IPS-NIHi7 (cell line): ENCODE measurements at regions not wholly inside any gene's neighbourhood (a gene's known extent, or its start where the extent isn't known, plus 50 kb on each side); places are given as distances from the start of the nearest gene placed in this dataset.

ENCODE experiments used
- DNase-seq: peaks from one replicate; pipeline ENCODE4 v3.0.0; 2012; ENCODE audit warnings: mixed read lengths; ENCODE audit errors: extremely low spot score

DNA sequence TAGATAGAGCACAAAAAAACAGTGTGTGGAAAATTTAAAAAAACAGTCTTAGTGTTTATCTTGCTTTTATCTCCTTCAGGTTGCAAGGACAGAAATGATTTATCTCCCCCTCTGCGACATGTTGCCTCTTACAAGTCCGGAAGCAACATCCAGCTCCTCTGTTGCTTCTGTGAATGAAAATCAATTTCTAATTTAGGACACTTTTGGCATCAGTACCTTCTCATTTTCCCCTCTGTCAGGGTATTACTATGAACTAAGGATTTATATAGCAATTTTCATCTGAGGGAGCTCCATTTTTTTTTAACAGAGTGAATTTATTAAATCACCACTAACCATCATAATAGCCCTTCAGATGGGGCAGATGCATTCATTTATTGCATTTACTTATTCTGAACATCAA lies 116.6 kb upstream of the PLXNC1 start:
- no peak for DNase-seq

DNA sequence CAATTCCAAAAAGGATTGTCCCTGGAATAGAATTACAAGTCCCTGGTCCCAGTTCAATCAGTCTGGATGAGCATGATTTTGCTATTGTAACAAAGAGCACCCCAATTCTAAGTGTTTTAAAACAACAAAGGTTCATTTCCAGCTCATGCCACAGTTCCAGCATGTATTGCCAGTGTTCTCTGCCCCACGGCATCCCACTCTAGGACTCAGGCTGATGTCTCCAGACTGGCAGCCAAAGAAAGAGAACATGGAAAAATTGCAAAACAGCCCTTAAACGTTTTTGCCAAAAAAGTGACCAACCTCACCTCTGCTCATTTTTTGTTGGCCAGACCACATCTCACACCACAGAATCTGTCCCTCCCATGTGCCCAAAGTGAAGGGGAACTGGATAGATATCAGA lies 116.0 kb upstream of the PLXNC1 start:
- DNase-seq, result no peak

DNA sequence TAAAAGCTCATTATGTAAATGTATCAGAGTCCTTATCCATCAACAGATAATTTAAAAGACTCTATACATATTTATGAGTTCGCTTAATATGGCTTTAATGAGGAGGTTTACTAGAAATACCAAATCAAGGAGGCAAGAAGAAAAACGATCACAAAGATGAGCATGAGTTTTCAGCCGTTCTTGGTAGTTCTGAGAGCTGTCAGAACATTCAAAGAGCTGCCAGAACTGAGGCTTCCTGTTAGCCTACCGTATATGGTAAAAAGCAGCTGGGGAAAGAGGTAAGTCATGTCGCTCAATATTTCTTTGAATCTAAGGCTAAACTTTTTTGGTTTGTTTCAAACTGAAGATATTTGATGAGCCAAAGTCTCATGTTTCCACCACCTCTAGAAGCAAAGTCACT lies 115.3 kb upstream of the PLXNC1 start:
- DNase-seq, result no peak

DNA sequence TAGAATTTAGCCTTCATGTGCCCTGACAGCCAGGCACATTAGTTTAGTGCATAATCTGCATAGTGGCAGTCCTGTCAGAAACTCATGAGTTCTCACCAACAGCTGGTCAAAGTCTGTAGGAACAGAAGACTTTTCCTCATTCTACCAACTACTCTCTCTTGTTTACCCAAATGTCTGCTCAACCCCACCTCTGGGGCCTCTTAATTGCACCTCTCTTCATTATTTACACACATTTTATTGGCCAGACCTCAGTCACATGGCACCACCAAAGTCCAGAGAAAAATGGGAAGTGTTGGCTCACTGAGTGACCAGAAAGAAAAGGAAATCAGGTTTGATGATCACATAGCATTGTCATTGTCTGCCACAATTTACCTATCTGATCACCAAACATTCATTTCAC lies 114.6 kb upstream of the PLXNC1 start:
- no peak for DNase-seq

DNA sequence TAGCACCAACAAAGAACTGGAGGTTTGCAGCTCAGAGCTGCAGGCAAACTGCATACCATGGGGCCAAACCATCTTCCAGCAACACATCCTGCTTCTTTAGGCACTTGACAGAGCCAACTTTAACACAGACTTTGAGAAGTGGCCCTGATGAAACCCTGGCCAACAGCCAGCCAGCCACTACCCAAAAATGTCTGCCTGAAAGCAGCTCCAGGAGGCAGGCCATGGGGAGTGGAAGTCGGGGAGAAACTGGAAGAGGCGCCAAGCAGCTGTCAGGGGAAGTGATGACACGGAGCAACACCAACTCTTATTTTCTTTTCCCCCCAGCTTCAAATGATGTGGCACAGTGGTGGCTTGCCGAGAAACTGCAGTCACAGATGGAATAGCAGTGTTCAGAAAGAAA lies 110.9 kb upstream of the PLXNC1 start:
- DNase-seq, result no peak

DNA sequence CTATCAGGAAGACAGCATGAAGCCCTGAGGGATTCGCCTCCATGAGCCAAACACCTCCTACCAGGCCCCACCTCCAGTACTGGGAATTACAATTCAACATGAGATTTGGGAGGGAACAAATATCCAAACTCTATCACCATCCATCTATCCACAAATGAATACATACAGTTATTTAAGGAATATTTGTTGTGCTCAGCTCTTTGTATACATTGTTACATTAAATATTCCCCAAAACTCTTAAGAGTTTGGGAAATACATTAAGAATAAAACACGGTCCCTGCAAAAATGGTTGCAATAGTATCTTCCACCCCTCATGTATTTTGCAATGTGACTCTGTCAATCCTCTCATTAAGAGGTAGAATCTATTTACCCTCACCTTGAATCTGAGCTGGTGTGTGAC lies 109.8 kb upstream of the PLXNC1 start:
- no peak for DNase-seq

DNA sequence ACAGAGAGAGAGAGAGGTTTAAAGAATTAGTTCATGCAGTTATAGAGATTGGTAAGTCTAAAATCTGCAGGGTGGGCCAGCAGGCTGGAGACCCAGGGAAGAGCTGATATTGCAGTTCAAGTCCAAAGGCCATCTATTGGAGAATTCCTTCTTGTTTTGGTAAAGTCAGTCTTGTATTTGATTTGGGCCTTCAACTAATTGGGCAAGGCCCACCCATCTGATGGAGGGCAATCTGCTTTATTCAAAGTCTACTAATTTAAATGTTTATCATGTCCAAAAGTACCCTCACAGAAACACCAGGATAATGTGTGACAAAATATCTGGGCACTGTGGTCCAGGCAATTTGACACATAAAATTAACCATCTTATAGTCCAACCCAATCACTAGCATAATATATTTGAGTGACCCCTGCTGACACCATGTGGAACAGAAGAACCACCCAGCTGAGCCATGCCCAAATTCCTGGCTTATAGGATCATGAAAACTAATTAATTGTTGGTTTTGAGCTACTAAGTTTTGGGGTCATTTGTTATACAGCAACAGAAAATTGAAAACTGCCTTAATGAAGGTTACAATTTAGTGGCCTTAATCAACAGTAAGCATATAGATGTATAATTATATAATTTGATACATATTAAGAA lies 109.1 kb upstream of the PLXNC1 start:
- DNase-seq, result no peak

DNA sequence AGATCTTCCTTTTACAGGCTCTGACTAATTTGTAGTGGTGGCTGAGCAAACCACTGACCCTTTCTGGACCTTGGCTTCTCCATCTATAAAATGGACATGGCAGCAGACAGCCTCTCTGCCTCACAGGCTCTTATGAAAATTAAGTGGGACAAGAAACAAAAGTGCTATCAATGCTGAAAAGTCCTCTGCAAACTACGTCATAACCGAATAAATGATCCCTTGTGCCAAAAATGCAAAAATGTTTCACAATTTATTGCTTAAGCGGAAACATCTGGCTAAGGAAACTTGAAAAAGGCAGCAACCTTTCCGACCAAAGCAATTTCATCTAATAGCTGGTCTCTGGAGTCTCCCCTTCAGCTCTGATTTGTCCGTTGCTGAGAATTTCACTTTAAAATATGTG lies 108.5 kb upstream of the PLXNC1 start:
- DNase-seq, result no peak

DNA sequence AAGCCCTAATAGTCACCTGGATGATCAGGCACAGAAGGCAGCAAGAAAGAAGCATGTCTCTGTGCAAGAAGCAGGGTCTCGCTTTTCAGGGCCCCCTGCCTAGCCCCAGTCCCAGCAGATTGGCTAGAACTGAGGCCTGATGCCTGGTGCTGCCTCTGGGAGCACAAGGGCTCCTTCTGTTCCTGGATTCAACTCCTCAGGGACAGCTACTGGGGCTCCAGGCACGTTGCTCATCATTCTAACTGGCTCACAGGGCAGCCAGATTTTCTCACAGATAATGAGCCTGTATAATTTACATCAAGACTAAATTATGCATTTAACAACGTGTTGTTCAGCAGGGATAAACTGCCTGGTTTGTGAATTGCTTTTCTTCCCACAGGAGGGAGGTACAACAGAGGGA lies 106.5 kb upstream of the PLXNC1 start:
- DNase-seq, result no peak

DNA sequence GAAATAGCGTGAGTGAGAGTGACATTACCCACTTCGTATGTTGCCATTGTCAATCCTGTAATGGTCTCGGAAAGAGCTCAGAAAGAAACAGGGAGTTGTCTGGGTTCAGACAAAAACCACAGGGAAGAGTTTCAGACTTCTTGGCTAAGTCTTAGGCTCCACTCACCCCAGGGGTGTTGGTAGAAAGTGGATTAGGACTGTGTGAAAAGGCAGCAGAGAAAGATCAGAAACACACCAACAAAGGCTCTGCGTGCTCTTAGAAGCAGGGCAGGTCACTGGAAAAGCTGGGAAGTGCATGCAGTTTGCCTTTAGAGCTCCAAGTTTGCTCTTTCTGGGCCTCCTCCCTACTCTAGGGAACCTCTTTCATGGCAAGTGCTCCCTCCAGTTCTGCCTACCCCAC lies 106.1 kb upstream of the PLXNC1 start:
- DNase-seq, result peak; percentile 13

DNA sequence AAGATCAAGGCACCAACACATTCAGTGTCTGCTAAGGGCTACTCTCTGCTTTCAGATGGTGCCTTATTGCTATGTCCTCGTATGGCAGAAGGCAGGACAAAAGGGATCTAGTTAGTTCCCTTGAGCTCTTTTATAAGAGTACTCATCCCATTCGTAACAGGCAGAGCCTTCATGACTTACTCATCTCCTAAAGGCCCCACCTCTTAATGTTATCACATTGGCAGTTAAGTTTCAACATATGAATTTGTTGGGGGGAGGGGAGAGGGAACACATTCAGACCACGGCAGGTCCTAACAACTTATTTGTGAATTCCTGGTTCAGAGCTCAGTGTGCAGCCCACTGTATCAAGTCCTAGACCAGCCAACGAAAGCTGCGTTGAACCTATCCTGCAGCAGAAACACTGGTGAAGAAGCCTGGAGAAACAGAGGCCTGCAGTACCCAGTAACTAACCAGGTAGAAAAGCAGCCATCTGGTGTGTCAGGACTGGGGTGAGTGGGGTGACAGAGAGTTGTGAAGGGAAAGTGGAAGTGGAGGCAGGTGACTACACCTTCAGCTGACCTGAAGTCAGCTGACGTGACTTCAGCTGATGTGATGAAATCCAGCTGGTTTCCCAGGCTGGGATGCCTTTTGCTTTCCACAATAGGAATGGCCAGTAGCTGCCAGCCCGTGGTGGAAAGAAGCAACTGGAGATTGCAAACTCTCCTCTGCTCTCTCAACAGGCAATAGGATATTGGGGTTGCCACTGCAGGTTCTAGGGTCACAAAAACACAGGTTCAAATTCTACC lies 101.6 kb upstream of the PLXNC1 start:
- DNase-seq, result no peak

DNA sequence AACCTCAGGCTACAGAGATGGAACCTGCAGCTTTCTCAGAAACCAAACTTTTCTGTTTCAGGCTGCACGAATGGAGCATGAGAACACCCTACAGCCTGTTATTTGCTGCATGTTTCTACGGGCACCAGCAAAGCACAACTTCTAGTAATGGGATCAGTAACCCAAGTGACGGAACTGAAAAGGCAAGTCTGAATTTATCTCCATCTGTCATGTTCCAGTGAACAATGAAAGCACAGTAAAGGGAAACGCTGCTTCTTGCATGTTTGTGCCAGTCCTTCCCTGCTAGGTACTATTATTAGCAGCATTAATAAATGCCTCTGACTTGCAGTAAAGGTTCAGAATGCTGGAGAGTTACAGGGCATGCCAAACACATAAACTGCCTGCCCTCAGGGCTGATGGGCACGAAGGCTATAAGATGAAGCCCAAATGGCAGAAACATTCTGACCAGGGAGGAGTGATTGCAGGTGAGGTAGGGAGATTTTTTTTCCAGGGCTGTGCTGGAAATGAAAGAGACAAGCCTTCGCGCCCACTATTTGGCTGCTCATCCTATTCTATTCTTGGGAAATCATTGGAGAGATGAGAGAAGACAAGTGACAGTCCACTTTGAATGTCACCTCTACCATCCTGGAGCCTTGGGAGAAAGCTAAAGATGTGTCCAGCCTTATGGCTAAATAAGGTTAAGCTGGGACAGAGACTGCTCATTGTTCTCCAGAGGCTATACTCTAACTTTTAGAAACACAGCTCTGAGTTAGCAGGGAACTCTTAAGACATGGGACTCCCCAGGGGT lies 100.4 kb upstream of the PLXNC1 start:
- no peak for DNase-seq

DNA sequence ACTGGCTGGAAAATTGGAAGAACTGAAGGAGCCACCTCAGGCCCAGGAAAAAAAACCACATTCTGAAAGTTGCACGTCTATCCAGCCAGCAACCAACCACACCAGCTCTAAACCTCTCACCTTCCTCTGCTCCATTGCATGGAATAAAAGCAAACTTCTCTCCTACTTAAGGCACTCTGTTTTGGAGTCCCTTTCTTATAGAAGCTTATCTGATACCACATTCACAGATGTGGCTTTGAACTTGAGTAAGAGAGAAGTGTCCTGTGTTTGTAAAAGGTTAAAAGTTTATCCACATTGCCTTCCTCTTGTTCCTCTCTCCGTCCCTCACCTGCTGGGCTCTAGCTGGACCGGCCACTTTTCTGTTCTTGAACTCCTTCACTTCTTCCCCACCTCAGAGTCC lies 99.6 kb upstream of the PLXNC1 start:
- no peak for DNase-seq

DNA sequence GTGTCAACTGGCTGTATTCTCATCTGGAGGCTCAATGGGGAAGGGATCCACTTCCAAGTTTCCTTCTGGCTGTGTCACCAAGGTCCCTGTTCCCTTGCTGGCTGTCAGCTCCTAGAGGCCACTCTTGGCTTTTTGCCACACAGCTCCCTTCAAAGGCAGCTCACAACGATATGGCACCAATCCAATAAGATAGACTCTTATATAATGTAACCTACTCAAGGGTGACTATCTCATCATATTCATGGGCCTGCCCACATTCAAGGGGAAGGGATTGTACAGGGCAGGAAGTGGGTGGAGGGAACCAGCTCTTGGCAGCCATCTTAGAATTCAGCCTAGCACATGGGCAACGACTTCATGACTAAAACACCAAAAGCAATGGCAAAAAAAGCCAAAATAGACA lies 98.7 kb upstream of the PLXNC1 start:
- no peak for DNase-seq

DNA sequence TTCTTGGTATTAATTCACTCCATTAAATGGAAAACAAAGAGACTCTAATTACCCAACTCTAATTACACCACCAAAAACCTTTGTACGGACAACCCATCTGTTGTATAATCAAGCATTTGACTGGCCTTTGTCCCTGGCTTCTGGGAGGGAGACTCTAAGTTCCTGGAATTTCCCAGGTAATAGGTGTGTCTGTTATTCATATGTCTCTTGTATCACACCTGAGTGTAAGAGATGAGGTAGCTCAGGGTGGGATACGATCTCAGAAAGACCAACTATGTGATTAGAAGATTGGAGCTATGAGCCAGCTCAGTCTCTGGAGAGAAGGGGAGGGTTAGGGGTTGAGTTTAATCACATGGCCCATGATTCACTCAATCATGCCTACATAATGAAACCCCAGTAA lies 94.7 kb upstream of the PLXNC1 start:
- DNase-seq, result no peak

DNA sequence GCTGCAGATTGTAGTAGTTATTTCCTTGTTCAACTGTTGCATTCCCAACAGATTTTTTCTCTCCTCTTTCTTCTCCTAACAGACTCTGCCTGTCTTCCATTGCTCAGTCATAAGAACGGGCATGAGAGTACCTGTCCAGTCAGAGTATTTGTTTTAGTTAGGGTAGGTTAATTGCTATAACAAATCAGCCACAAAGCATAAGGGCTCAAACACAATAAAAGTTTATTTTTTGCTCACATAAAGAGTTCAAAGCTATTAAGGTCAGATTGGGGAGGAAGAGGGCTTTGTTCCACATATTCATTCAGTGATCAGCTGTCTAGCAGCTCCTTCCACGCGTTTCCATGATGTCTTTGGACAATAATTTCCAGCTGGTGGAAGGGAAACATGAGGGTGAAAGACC lies 92.8 kb upstream of the PLXNC1 start:
- DNase-seq, result no peak

DNA sequence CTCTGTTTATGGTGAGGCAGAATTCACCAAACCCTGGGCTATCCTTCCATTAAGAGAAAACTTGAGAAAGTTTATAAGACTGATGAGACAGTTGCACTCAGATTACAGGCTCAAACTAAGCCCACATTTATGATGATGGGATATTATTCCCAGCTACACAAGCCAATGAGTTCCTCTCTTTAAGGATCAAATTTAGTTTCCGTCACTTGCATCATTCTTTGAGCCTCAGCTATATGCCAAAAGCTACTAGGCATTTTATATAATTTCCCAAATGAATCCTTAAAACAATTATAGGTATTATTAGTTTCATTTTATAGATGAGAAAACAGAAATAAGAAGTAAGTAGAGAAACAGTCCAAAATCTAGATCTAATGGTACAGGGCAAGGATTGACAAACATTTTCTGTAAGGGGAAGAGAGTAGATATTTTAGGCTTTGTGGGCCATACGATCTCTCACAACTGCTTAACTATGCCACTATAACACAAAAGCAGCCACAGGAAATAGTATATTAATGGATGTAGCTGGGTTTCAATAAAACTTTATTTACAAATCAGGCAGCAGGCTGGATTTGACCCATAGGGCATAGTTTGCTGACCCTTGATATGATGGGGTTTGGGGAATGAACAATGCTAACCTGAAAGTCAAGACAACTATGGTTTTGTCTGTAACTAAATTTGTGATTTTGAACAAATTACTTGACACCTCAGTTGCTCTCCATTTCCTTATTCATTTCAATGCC lies 91.8 kb upstream of the PLXNC1 start:
- DNase-seq, result no peak

DNA sequence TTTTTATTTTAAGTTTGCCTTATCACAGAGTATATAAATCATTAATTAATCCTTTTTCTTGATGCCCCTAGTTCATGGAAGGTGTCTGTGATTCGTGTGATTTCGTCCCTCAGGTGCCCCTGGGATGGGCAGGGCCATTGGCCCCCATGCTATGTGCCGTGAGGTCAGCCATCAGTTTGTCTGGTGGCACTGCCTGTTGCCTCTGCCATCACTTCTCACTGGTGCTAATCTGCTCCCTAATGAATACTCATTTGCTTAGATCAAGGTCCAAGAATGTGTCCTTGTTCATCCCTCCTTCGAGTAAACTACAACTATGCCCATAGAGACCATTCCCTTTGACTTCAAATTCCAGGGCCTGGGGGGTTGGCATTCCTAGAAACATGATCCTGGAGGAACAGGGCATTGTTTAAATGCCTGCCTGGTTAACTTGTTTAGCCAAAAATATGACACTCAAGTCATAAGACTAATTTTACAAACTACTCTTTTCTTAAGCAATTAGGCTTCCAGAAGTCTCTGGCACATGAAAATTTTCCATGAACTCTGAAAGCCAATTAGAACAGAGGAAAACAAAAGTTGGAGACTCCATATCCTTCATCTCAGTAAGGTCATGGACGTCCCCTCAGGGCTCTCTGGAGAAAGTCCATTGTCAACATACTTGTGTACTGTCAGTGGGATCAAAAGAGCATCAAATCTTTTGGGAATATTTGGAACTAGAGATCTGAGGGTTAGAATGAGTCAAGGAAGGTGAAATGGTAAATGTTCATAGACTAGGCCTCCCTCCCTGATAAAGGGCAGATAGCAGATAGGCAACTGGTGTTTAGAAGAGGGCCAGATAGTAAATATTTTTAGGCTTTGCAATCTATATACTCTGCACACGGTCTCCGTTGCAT lies 90.9 kb upstream of the PLXNC1 start:
- DNase-seq, result no peak

DNA sequence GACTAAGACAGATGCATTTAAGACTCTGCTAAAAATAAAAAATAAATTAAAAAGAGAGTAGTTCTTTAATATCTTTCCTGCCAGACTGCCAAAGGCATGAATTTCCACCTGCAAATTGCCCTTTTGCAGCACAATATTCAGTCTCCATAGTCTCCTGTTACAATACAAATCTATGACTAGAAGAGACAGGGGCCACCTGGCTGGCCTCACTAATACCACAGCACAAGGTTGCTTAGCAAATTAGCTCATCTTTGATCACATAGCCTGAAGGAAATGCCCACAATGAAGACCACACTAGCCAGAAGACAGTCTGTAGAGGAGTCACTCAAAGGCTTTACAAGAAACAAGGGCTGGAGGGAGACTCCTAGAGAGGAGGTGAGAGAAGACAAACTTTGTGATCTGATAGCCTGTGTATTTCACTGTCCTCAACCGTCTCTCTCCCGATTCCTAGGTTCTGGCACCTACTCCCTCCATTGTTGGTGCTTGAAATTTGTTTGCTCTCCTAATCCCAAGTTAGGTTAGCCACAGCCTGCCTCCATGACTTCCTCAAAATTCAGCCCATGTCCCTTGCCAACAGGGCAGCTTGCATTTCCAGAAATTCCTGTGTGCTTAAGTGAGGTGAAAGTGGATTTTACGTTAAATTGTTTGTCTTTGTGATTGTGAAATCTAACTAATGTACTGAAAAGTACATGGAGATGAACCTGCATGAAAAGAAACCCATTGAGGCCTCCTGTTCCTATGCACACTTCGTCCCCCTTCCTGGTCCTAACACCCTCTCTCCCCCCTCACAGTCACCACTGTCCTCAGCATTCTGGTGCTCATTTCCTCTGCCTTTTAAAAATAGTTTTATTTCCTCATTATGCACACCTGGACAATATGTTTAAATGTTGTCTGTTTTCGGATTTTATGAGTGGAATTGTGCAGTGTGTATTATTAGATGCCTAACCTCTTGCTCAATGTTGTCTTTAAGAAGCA lies 88.7 kb upstream of the PLXNC1 start:
- DNase-seq, result no peak

DNA sequence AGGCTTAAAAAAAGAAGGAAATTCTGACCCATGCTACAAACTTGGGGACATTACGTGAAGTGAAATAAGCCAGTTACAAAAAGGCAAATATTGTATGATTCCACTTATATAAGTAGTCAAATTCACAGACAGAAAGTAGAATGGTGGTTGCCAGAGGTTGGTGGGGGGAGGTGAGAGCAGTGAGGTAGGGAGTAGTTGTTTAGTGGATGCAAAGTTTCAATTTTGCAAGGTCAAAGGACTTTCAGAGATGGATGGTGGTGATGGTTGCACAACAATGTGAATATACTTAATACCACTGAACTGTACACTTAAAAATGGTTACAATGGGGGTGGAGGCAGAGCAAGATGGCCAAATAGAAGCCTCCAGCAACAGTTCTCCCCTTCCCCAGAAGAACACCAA lies 86.2 kb upstream of the PLXNC1 start:
- no peak for DNase-seq
